HEK293T (cell line): ENCODE measurements at regions not wholly inside any gene's neighbourhood (a gene's known extent, or its start where the extent isn't known, plus 50 kb on each side); places are given as distances from the start of the nearest gene placed in this dataset.

ENCODE experiments used
- FOXK2 ChIP-seq: fragments of 450-650 bp; IDR thresholded peaks from 2 replicates; pipeline ENCODE4 v1.6.1; 2016; ENCODE audit warnings: mild to moderate bottlenecking
- SP1 ChIP-seq: fragments of 450-650 bp; IDR thresholded peaks from 2 replicates; pipeline ENCODE4 v1.6.1; 2017
- SUZ12 ChIP-seq: fragments of 450-650 bp; IDR thresholded peaks from 2 replicates; pipeline ENCODE4 v1.6.1; 2016; ENCODE audit warnings: mild to moderate bottlenecking
- ZNF384 ChIP-seq: fragments of 450-650 bp; IDR thresholded peaks from 2 replicates; pipeline ENCODE4 v1.6.1; 2016

- TF ChIP-seq SP1: no peak
- no peak for TF ChIP-seq FOXK2
- TF ChIP-seq ZNF384: no peak
- no peak for TF ChIP-seq SUZ12
Observed at GRCh38 chrX:1750267-1750666, 135.4 kb downstream of the ASMT start.
